ES-I3 (cell line): ENCODE measurements at regions not wholly inside any gene's neighbourhood (a gene's known extent, or its start where the extent isn't known, plus 50 kb on each side); places are given as distances from the start of the nearest gene placed in this dataset.
"Not testable (repeated sequence)": the region's sequence is repeated elsewhere in the genome, so short reads cannot be mapped to it uniquely, and the experiment has no call there.

Source experiments
- H3K36me3 ChIP-seq: 2 replicates; pipeline ENCODE4 v1.6.1; 2013; ENCODE audit warnings: mild to moderate bottlenecking, low read length, control low read depth, moderate library complexity; ENCODE audit not compliant: insufficient read depth
- H3K4me1 ChIP-seq: 2 replicates; pipeline ENCODE4 v1.6.1; 2013; ENCODE audit warnings: mild to moderate bottlenecking, control low read depth, low read length; ENCODE audit not compliant: insufficient read depth
- H3K9ac ChIP-seq: 2 replicates; pipeline ENCODE4 v1.6.1; 2013; ENCODE audit warnings: low read depth, mild to moderate bottlenecking, low read length, moderate library complexity
- H3K9me3 ChIP-seq: 2 replicates; pipeline ENCODE4 v1.6.1; 2013; ENCODE audit warnings: mild to moderate bottlenecking, low read length, moderate library complexity; ENCODE audit not compliant: control insufficient read depth, insufficient read depth

- Histone ChIP-seq H3K9me3 (0 out of 2 replicates have a peak, but pooled peaks cover 3% of the 10 kb centered on the region), H3K9ac (no peak overlapping the region), H3K36me3 (no peaks in the 10 kb centered on the region), H3K4me1 (no peaks in the 10 kb centered on the region)
Measured at GRCh38 chr14:34051966-34052657, 101.2 kb upstream of the EGLN3 start.

- no peaks in the 10 kb centered on the region for H3K4me1 ChIP-seq
- H3K9ac ChIP-seq, result no peak overlapping the region
- no peaks in the 10 kb centered on the region for H3K36me3 ChIP-seq
- H3K9me3 ChIP-seq, result 0 out of 2 replicates have a peak, but pooled peaks cover 7% of the 10 kb centered on the region
Measured at GRCh38 chr14:34050606-34051005, 99.7 kb upstream of the EGLN3 start.

- Histone ChIP-seq H3K9ac (no peak overlapping the region), H3K36me3 (no peaks in the 10 kb centered on the region), H3K9me3 (0 out of 2 replicates have a peak, but pooled peaks cover 7% of the 10 kb centered on the region), H3K4me1 (no peaks in the 10 kb centered on the region)
Measured at GRCh38 chr14:34049790-34050189, 98.9 kb upstream of the EGLN3 start.

GRCh38 chr14:34049187-34049586 lies 98.3 kb upstream of the EGLN3 start:
- not testable (repeated sequence) for H3K9ac ChIP-seq, H3K36me3 ChIP-seq, H3K9me3 ChIP-seq, H3K4me1 ChIP-seq

GRCh38 chr14:34046799-34047520 lies 96.1 kb upstream of the EGLN3 start:
- H3K9me3 ChIP-seq, result 0 out of 2 replicates have a peak, but pooled peaks cover 7% of the 10 kb centered on the region
- H3K36me3 ChIP-seq, result no peaks in the 10 kb centered on the region
- peaks cover 12% of the 10 kb centered on the region for H3K4me1 ChIP-seq
- H3K9ac ChIP-seq, result no peak overlapping the region

- peaks cover 12% of the 10 kb centered on the region for H3K4me1 ChIP-seq
- H3K9ac ChIP-seq, result no peak overlapping the region
- H3K9me3 ChIP-seq, result 0 out of 2 replicates have a peak, but pooled peaks cover 7% of the 10 kb centered on the region
- H3K36me3 ChIP-seq, result no peaks in the 10 kb centered on the region
Measured at GRCh38 chr14:34044666-34045306, 93.9 kb upstream of the EGLN3 start.

GRCh38 chr14:34044373-34044637 lies 93.4 kb upstream of the EGLN3 start:
- H3K9ac ChIP-seq, result no peak overlapping the region
- 0 out of 2 replicates have a peak, but pooled peaks cover 7% of the 10 kb centered on the region for H3K9me3 ChIP-seq
- H3K36me3 ChIP-seq, result no peaks in the 10 kb centered on the region; the same call in 1 of the 2 replicates
- peaks cover 12% of the 10 kb centered on the region for H3K4me1 ChIP-seq

- Histone ChIP-seq H3K9ac (no peak overlapping the region), H3K36me3 (no peaks in the 10 kb centered on the region; the same call in 1 of the 2 replicates), H3K9me3 (0 out of 2 replicates have a peak, but pooled peaks cover 7% of the 10 kb centered on the region), H3K4me1 (peaks cover 12% of the 10 kb centered on the region)
Measured at GRCh38 chr14:34043627-34044372, 92.9 kb upstream of the EGLN3 start.

GRCh38 chr14:34041220-34041619 lies 90.3 kb upstream of the EGLN3 start:
- Histone ChIP-seq H3K4me1 (peaks cover 12% of the 10 kb centered on the region), H3K9me3 (no peaks in the 10 kb centered on the region), H3K36me3 (no peaks in the 10 kb centered on the region; the same call in 1 of the 2 replicates), H3K9ac (no peak overlapping the region)

GRCh38 chr14:34040766-34041165 lies 89.9 kb upstream of the EGLN3 start:
- no peaks in the 10 kb centered on the region for H3K9me3 ChIP-seq
- peaks cover 12% of the 10 kb centered on the region for H3K4me1 ChIP-seq
- no peak overlapping the region for H3K9ac ChIP-seq
- H3K36me3 ChIP-seq, result no peaks in the 10 kb centered on the region; the same call in 1 of the 2 replicates

- no peak overlapping the region for H3K9ac ChIP-seq
- no peaks in the 10 kb centered on the region for H3K9me3 ChIP-seq
- peaks cover 11% of the 10 kb centered on the region for H3K4me1 ChIP-seq
- H3K36me3 ChIP-seq, result no peaks in the 10 kb centered on the region; the same call in 1 of the 2 replicates
Measured at GRCh38 chr14:34039428-34040047, 88.7 kb upstream of the EGLN3 start.

- Histone ChIP-seq H3K9ac (no peak overlapping the region), H3K4me1 (peaks cover 1% of the 10 kb centered on the region; the same call in 1 of the 2 replicates), H3K36me3 (no peaks in the 10 kb centered on the region; the same call in 1 of the 2 replicates), H3K9me3 (no peaks in the 10 kb centered on the region)
Measured at GRCh38 chr14:34038358-34039057, 87.6 kb upstream of the EGLN3 start.

GRCh38 chr14:34036319-34036766 lies 85.5 kb upstream of the EGLN3 start:
- H3K9ac ChIP-seq, result no peak overlapping the region
- no peaks in the 10 kb centered on the region for H3K9me3 ChIP-seq
- H3K4me1 ChIP-seq, result no peaks in the 10 kb centered on the region
- no peaks in the 10 kb centered on the region; the same call in 1 of the 2 replicates for H3K36me3 ChIP-seq
